T47D (cell line): ENCODE measurements at regions not wholly inside any gene's neighbourhood (a gene's known extent, or its start where the extent isn't known, plus 50 kb on each side); places are given as distances from the start of the nearest gene placed in this dataset.

Experiments used
- DNase-seq, 2 experiments: peaks; one replicate each; pipeline versions ENCODE4 v3.0.0 to v3.0.0-alpha.2; 2011 to 2012; ENCODE audit warnings: low read depth in 1 of 2, low spot score in 1 of 2
- JUND ChIP-seq: IDR thresholded peaks from 2 replicates; pipeline ENCODE4 v1.6.1; 2012; ENCODE audit warnings: low read depth
- in situ Hi-C: cut with HindIII; loops from 2 replicates; pipeline ENCODE4 v1.10.0; 2016; ENCODE audit warnings: low sequenced_read_pairs, low pct_unique_long_range_greater_than_20kb

DNA sequence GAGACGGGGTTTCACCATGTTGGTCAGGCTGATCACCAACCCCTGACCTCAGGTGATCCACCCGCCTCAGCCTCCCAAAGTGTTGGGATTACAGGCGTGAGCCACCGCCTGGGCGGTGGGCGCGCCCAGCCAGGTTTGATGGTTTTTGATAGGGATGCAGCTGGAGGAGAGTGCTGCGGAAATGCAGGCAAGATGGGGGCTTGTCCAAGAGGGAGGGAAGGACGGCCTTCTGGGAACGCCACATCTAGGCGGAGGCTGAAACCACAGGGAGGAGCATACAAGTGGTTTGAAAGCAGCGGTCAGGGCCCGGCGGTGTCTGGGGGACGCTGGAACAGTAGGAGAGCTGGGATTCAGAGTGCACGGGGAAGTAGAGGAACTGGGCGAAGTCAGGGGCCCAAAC is 134.6 kb downstream of the VRK1 start:
- no peak for TF ChIP-seq JUND
- DNase-seq: no peak
- in situ Hi-C loops: no loop called here

DNA sequence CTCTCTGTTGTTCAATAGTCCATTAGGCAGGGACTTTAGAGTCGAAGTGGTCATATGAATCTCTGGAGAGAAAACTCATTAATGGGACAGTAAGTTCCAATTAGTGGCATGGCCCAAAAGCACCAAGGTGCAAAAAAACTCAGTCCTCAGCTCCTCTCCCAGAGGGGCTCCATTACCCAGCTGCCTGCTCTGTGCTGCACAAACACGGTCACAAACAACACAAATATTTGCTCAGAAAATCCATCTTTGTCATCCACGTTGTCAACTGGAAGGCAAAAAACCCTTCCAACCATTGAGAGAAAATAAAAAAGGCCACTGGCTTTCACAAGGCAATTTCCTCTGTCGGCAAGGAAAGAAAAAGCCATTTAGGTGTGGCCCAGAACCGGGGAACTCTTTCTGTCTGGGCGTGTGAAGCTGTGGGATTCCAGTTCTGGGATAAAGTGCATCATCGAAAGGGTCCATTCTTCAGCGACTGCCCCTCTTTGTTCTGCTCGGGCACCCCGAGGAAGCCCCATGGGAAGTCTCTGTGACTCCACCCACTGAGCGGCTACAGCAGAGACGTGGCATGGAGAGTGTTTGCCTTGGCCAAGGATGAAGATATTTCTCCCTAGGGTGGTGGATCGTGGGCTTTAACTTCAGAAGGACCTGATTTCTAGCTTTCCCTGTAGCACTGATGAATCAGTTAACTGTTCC is 137.6 kb downstream of the VRK1 start:
- no peak for TF ChIP-seq JUND
- DNase-seq: no peak
- in situ Hi-C loops: no loop called here

DNA sequence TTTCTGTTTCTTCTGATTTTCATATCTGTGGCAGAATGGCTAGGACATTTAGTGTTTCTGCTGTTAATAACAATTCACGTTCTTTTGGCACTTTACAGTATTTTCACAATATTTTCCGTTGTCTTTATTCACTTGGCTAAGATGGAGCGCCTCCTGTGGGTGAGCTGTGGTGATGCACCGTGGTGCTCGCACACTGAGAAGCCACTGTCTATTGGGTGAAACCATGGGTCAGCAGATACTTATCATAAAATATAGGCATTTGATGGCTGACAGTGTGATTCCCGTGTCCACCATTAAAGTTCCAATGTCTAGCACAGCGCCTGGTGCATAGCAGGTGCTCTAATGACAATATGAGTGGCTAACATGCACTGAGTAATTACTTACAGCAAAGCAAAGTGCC is 141.8 kb downstream of the VRK1 start:
- in situ Hi-C loops: no loop called here
- TF ChIP-seq JUND: no peak
- DNase-seq: no peak

DNA sequence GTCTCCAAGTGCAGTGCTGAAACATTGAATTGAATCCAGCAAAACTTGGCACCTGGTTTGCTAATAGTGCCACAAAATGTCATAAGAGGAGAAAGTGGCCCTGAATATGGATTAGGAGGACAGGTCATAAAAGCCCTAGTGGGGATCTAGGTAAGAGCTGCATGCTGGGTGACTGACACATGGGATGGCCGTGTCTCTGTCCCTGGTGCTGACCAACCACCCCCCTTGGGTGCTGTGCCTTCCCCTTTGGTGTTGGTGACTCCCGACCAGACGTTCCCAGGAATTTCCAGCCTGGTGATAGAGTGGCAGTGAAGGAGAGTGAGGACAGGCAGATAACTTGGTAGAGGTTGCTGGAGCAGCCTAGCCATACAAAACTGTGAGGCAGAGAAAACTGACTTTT is 142.8 kb downstream of the VRK1 start:
- no peak for TF ChIP-seq JUND
- peak; percentile 54 to 72 for DNase-seq
- in situ Hi-C loops: no loop called here

DNA sequence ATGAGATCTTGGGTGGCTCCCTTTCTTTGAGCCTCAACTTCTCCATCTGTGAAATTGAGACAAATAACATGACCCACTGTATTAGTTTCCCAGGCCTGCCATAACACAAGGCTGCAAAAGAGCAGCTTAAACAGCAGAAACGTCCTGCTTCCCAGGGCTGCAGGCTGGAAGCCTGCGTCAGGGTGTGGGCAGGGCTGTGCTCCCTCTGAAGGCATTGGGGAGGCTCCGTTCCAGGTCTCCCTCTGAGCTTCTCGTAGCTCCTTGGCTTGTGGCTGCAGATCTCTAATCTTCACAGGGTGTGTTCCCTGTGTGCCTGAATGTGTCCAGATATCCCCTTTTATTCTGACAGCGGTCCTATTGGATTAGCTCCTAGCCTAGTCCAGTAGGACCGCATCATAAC is 147.1 kb downstream of the VRK1 start:
- no peak for TF ChIP-seq JUND
- in situ Hi-C loops: no loop called here
- no peak for DNase-seq

DNA sequence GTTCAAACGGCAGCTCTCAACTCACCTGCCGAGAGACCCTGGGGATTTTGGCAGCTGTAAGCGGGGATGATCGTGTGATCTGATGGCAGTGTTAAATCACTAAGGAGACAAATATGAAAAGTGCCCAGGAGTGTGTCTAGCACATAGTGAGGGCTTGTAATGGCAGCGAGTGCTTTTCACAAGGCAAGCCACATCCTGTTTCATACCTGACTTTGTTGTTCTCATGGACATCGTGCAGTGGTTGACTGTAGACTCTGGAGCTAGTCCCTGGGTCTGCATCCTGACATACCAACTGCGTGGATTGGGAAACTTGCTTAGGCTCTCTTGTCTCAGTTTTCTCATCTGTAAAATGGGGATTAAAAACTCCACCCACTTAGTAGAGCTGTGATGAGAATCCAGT is 148.5 kb downstream of the VRK1 start:
- no peak for DNase-seq
- no peak for TF ChIP-seq JUND
- in situ Hi-C loops: no loop called here

DNA sequence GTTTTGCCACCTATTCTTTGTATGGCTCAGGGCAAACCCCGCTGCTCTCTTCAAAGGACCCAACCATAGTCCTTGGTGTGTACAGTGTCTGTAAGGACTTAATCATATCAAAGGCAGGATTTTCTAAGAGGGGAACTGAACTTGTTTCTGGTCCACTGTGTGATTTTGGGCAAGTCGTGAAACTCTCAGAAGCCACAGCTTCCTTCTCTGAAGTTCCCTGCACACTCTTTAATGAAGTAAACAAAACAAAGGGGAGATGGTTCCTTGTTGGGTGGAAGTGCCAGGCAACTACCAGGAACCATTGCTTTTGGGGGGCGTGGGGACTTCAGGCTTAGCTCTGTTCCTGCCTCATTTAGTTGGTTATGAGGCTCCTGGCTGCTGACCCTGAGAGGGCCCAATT is 152.4 kb downstream of the VRK1 start:
- in situ Hi-C loops: no loop called here
- no peak for TF ChIP-seq JUND
- DNase-seq: no peak

DNA sequence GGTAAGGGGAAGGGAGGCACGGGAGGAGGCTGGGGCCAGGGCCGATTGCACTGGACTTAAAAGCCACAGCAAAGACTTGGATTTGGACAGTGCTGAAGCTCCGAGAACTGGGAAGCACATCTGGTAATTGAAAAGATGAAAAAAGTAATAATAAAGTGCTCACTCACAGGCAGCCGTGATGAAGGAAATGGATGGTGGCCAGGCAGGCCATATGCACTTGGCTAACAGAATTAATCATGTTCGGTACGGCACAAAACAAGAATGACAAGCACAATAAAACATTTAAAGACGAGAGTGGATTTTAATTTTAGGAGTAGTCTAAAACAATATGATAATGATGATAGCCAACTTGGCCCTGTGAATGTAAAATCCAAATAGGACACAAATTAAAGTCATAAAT is 154.3 kb downstream of the VRK1 start:
- no peak for TF ChIP-seq JUND
- DNase-seq: no peak
- in situ Hi-C loops: no loop called here

DNA sequence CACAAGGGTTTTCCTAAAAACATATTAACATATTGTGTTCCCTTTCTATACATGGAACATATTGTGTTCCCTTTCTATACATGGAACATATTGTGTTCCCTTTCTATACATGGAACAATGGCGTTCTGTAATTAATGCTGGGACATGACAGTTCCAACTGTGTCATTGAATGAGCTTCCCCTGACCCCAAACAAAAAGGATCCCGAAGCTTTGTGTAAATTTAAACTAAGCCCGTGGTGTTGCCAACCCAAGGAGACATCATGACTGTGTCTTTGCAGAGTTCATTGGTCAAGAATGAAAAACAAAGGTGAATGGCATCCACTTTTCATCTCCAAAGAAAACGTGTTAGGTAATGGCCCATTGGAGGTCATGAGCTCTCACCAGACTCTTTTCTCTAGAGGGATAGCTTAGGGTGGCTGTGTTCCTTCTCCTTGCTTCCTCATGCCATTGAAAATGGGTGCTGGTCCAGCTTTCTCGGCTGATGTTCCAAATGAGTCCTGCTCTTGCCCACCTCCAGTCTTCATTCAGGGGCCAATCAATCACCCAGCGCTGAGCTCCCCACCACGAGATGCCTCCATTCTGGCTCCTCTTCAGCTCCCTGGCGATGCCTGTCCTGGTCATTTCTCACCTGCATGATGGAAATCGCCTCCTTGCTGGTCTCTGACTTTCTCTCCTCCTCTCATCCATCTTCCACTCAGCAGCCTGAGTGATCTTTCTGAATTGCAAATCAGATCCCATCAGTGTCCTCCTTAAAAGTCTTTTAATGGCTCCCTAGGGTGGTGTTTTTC is 156.1 kb downstream of the VRK1 start:
- TF ChIP-seq JUND: no peak
- no peak for DNase-seq
- in situ Hi-C loops: no loop called here

DNA sequence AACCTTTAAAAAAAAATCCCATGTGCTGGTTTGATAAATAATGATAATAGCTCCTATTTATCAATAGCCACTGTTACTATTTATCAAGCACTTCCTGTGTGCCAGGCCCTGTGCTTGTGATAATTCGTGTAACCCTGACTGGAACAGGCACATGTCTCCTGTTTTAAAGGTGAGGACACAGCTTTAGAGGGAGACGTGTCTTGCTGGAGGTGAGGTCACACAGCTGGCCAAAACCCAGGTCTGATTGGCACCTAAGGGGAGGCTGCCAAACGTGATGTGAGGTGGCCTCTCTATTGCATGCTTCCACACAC is 156.6 kb downstream of the VRK1 start:
- no peak for TF ChIP-seq JUND
- in situ Hi-C loops: no loop called here
- no peak for DNase-seq

DNA sequence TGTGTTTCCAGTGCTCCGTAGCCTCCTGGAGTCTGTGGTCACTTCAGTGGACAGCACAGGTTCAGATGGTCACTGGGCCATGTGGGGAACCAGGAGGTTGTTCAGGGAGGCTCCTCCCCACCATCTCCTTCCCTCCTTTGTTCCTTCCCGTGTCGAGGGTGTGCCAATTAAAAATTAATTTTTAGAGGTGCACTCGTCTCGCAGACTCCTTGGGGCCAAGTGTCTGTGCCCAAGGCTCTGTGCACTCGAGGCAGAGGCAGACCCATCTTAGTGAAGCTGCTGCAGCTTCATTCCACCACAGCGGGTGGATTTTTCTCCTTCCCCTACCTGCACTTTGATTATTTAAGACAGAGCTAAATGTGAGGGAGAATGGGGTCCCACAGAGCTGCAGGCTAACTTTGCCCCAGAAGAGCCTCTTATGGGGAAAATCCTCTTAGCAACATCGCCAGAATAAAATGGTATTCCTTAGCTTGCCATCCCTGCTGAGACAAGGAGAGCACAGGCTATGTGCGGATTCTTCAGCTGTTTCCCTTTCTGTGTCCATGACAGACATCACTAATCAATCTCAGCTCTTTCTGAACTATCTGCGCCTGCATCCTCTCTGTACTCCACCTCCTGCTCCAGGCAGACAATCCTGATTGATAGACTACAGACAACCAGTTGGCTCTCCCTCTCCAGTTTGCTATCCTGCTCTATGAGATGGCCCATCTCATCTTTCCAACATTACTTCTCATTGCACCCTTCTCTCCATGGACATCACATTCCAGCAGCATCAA is 159.5 kb downstream of the VRK1 start:
- peak in 1 of 2 experiments; percentile 10 for DNase-seq
- no peak for TF ChIP-seq JUND
- in situ Hi-C loops: no loop called here

DNA sequence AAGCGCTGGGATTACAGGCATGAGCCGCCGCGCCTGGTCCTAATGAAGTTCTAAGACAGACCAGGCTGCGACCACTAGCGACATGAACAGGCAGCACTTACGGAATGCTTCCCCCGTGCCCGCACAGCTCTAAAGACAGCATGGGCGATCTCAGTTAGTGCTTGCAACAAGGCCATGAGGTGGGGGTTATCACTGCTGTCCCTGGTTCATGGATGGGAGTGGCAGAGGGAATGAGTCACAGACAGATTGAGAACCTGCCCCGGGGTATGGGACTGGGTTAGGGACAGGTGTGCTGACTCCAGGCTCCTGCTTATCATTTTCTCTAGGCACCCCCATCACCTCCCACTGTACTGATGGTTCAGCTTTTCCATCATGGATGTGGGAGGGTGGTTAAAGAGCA is 160.9 kb downstream of the VRK1 start:
- DNase-seq: no peak
- TF ChIP-seq JUND: no peak
- in situ Hi-C loops: no loop called here

DNA sequence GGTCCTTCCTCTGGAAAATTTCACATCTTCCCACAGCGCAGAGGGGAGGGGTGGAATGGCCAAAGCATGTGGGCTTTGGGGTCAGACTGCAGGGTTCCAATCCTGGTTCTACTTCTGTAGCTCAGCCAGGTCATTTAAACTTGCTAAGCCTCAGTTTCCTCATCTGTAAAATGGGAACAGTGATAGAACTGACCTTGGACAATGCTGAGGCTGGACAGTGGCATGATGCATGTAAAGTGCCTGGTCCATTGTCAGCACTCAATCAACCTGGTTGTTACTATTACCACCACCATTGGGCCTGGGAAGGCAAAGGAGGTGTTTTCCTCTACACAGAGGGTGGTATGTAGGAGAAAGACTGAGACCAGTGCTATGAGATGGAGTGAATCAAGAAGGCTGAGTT is 162.8 kb downstream of the VRK1 start:
- no peak for DNase-seq
- TF ChIP-seq JUND: no peak
- in situ Hi-C loops: no loop called here
